SK-N-DZ (cell line): ENCODE measurements at regions not wholly inside any gene's neighbourhood (a gene's known extent, or its start where the extent isn't known, plus 50 kb on each side); places are given as distances from the start of the nearest gene placed in this dataset.
"Not testable (repeated sequence)": the region's sequence is repeated elsewhere in the genome, so short reads cannot be mapped to it uniquely, and the experiment has no call there.

Experiments
- DNase-seq: peaks from one replicate; pipeline ENCODE4 v3.0.0-alpha.2; 2015; ENCODE audit warnings: low spot score

GRCh38 chr4:38466401-38466800, 197.6 kb upstream of the KLF3 start:
- no peak for DNase-seq

DNA sequence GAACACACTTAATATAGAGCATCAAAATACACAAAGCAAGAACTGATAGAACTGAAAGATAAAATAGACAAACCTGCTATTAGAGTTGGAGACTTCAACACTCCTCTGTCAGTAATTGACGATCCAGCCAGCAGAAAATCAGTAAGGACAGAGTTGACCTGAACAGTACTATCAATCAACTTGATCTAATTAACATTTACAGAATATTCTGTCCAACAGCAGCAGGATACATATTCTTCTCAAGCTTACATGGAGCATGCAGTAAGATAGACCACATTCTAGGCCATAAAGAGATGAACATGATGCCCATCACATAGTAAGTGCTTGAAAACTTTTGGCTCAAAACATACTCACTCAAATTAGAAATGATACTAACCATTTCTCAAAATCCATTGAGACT, 196.7 kb upstream of the KLF3 start:
- DNase-seq: no peak

DNA sequence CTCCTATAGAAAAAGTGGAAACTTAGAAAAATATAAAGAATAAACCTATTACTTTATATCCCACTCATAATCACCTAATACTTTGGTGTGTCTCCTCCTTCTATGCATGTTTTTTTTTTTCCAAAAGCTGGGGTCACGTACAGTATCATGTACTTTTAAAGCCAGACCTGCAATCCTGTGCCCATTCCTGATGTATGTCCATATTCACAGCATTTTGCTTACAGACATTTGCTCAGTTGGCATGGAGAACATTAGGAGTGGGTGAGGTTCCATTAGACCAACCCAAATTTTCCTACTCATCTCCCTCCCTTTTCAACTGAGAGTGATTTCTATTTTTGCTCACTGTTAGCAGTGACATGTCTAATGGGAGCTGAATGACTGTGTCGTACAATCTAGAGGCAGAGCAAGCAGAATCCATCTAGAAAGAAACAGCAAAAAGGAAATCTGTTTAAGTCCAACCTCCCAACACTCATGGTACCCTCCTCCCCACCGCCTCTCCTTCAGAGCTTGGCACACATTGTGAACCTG, 195.6 kb upstream of the KLF3 start:
- DNase-seq: no peak

GRCh38 chr4:38469410-38469809, 194.6 kb upstream of the KLF3 start:
- no peak for DNase-seq

- no peak for DNase-seq
Measured at GRCh38 chr4:38470735-38471262, 193.2 kb upstream of the KLF3 start.

- no peak for DNase-seq
Measured at GRCh38 chr4:38482696-38483095, 181.3 kb upstream of the KLF3 start.

DNA sequence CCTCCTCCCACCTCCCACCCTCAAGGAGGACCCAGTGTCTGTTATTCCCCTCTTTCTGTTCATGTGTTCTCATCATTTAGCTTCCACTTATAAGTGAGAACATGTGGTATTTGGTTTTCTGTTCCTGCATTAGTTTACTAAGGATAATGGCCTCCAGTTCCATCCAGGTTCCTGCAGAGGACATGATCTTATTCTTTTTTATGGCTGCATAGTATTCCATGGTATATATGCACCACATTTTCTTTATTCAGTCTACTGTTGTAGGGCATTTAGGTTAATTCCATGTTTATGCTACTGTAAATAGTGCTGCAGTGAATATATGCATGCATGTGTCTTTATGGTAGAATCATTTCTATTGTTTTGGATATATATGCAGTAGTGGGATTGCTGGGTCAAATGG, 180.4 kb upstream of the KLF3 start:
- not testable (repeated sequence) for DNase-seq

GRCh38 chr4:38489011-38489861, 174.8 kb upstream of the KLF3 start:
- peak; percentile 47 for DNase-seq

- DNase-seq: peak; percentile 12
Measured at GRCh38 chr4:38489924-38490639, 173.9 kb upstream of the KLF3 start.

- DNase-seq: no peak
Measured at GRCh38 chr4:38490753-38491446, 173.1 kb upstream of the KLF3 start.

- no peak for DNase-seq
Measured at GRCh38 chr4:38491854-38492478, 172.0 kb upstream of the KLF3 start.

DNA sequence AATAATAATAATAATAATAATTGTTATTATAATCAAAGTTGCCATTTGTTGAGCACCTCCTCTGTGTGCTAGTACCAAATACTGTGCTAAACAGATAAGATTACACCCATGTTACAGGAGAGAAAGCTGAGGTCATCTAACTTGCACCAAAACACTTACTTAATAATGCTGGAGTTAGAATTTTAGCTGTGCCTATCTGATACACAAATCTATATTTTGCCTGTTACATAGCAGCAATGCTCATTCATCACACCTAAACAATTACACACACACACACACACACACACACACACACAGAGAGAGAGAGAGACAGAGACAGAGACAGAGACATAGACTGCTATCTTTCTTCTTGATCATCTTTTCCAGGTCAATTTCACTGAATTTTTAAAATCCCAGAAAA, 170.9 kb upstream of the KLF3 start:
- DNase-seq: no peak

GRCh38 chr4:38495446-38495845, 168.6 kb upstream of the KLF3 start:
- no peak for DNase-seq

DNA sequence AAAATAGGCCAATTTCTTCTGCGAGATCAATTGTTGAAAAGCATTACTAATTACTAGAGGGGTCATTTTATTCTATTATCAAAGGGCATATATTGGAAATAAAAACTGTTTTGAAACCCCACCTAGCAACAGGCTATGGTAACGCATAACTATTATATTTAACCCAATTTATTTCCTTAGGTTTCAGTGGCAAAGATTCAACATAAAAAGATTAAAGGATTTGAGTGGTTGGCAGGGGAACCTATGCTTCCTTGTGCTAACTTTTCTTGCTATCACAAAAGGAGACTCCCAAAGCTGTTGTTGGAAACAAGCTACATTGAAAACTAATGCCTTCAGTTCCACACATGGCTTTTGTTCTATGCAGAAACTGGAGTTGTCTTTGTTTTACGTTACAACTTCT, 166.9 kb upstream of the KLF3 start:
- no peak for DNase-seq

DNA sequence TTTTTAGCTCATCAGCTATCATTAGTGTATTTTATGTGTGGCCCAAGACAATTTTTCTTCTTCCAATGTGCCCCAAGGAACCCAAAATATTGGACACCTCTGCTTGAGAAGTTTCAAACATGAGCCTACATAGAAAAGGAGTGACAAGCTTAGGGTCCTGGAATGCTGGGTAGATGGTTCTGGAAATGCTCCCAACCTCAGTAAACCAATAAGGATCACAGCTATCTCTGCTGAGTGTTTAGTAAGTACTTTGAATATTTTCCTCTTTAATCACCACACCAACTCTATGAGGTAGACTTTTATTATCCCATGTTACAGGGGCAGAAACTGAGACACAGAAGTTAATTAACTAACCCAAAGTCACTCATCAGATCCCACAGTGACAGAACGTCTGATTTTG, 164.9 kb upstream of the KLF3 start:
- DNase-seq: no peak

- no peak for DNase-seq
Measured at GRCh38 chr4:38500433-38500832, 163.6 kb upstream of the KLF3 start.

DNA sequence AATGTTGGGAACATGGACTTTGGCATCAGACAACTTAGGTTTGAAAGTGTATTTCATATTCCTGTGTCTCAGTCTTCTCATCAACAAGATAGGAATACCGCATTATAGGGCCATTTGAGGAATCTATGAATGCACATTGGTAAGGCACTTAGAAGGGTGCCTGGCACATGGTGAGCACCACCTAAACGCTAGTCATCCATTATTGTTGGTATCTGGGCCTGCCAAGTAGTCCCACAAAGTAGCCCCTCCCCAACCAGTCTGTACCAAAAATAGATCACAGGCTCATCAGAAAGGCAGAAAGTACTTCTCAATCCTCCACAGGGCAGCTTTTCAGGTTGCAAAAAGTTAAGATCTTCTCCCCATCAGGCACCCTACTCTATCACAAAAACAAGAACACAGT, 162.3 kb upstream of the KLF3 start:
- no peak for DNase-seq

GRCh38 chr4:38503689-38504395, 160.2 kb upstream of the KLF3 start:
- no peak for DNase-seq

- no peak for DNase-seq
Measured at GRCh38 chr4:38504396-38504715, 159.6 kb upstream of the KLF3 start.

DNA sequence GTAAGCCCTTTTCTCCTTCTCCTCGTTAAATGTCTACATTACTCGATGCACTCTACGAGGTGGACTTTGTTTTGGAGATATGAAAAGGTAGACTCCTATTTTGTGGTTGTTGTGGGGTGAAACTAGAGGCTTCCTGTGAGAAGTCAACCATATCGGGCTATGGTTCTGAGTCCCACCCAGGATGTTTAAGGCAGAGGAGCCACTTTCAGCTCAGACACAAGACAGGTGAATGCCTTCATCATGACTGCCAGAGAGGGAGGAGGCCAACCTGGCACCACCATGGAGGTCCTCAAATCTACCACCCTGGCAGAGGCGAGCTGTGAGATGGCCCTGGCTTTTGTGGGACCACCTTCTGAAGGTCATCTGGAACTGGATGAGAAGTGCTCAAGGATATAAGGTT, 154.4 kb upstream of the KLF3 start:
- no peak for DNase-seq

- no peak for DNase-seq
Measured at GRCh38 chr4:38510201-38510600, 153.8 kb upstream of the KLF3 start.
